ENCODE measurements at regions not wholly inside any gene's neighbourhood (a gene's known extent, or its start where the extent isn't known, plus 50 kb on each side); places are given as distances from the start of the nearest gene placed in this dataset.

- intact Hi-C loops (cut with DNase I), result no loop called here
These were observed 604.9 kb upstream of the CFAP20DC start for GRCh38 chr3:59654480-59655417.

GRCh38 chr3:59654123-59654479 is 604.3 kb upstream of the CFAP20DC start:
- no peak for DNase-seq (ENCODE audit: low spot score)
- intact Hi-C loops (cut with DNase I), result no loop called here

More at GRCh38 chr3:59654480-59655417, 604.9 kb upstream of the CFAP20DC start:
- DNase-seq (ENCODE audit: low spot score), result no peak

GRCh38 chr3:59653405-59654122 is 603.7 kb upstream of the CFAP20DC start:
- intact Hi-C loops (cut with DNase I), result no loop called here
- no peak for DNase-seq (ENCODE audit: low spot score)

GRCh38 chr3:59644479-59645402 is 594.9 kb upstream of the CFAP20DC start:
- DNase-seq (ENCODE audit: low spot score), result no peak
- intact Hi-C loops (cut with DNase I), result no loop called here

- no peak for DNase-seq (ENCODE audit: low spot score)
- intact Hi-C loops (cut with DNase I), result no loop called here
These were observed 591.5 kb upstream of the CFAP20DC start for GRCh38 chr3:59641169-59641899.

GRCh38 chr3:59632760-59633573 is 583.1 kb upstream of the CFAP20DC start:
- intact Hi-C loops (cut with DNase I), result no loop called here
- DNase-seq (ENCODE audit: low spot score), result no peak

GRCh38 chr3:59631482-59631881 is 581.7 kb upstream of the CFAP20DC start:
- intact Hi-C loops (cut with DNase I), result no loop called here
- no peak for DNase-seq (ENCODE audit: low spot score)

GRCh38 chr3:59621037-59621436 is 571.2 kb upstream of the CFAP20DC start:
- intact Hi-C loops (cut with DNase I), result no loop called here

GRCh38 chr3:59620325-59620724 is 570.5 kb upstream of the CFAP20DC start:
- DNase-seq (ENCODE audit: low spot score), result no peak
- intact Hi-C loops (cut with DNase I), result no loop called here

More at GRCh38 chr3:59621037-59621436, 571.2 kb upstream of the CFAP20DC start:
- no peak for DNase-seq (ENCODE audit: low spot score)

- intact Hi-C loops (cut with DNase I), result no loop called here
- DNase-seq (ENCODE audit: low spot score), result no peak
These were observed 562.6 kb upstream of the CFAP20DC start for GRCh38 chr3:59612444-59612715.

- intact Hi-C loops (cut with DNase I), result no loop called here
- DNase-seq (ENCODE audit: low spot score), result no peak
These were observed 562.0 kb upstream of the CFAP20DC start for GRCh38 chr3:59611649-59612443.

- intact Hi-C loops (cut with DNase I), result no loop called here
- no peak for DNase-seq (ENCODE audit: low spot score)
These were observed 560.0 kb upstream of the CFAP20DC start for GRCh38 chr3:59609657-59610348.

GRCh38 chr3:59608356-59608755 is 558.5 kb upstream of the CFAP20DC start:
- intact Hi-C loops (cut with DNase I), result no loop called here
- no peak for DNase-seq (ENCODE audit: low spot score)

GRCh38 chr3:59607656-59608055 is 557.8 kb upstream of the CFAP20DC start:
- no peak for DNase-seq (ENCODE audit: low spot score)
- intact Hi-C loops (cut with DNase I), result no loop called here

- no peak for DNase-seq (ENCODE audit: low spot score)
- intact Hi-C loops (cut with DNase I), result no loop called here
These were observed 556.9 kb upstream of the CFAP20DC start for GRCh38 chr3:59606638-59607266.

GRCh38 chr3:59605944-59606534 is 556.2 kb upstream of the CFAP20DC start:
- intact Hi-C loops (cut with DNase I), result no loop called here
- no peak for DNase-seq (ENCODE audit: low spot score)

Measured in cardiac septum (tissue), 1 donor.